Endothelial cell of umbilical vein (primary cell): ENCODE measurements at regions not wholly inside any gene's neighbourhood (a gene's known extent, or its start where the extent isn't known, plus 50 kb on each side); places are given as distances from the start of the nearest gene placed in this dataset.

Experiments
- BruUV-seq: library from RNA; stranded (reverse); fragments of 400-500 nt; replicated peaks from 2 replicates; lab custom pipeline; 2021; lab: Mats Ljungman, UMichigan
- CTCF ChIA-PET: fragments of 300-600, 350-600 bp; sonication (Branson Sonifier 250); formaldehyde crosslinking; loops from one replicate; lab custom pipeline; 2021; ENCODE audit warnings: antibody characterized with exemption, inconsistent platforms; lab: Charles Lee
- POLR2A ChIA-PET: fragments of 300-600, 350-600 bp; sonication (Branson Sonifier 250); formaldehyde crosslinking; loops from one replicate; lab custom pipeline; 2021; ENCODE audit warnings: antibody characterized with exemption, inconsistent platforms; lab: Charles Lee
- DNase-seq: peaks from one replicate; pipeline ENCODE4 v3.0.0-alpha.2; 2011; ENCODE audit warnings: low read depth, low spot score
- FAIRE-seq: peaks from 2 replicates; lab custom pipeline; 2011; peaks lifted over from hg19 to GRCh38; lab: Jason Lieb, UNC
- H2AFZ ChIP-seq: 2 replicates; pipeline ENCODE4 v1.6.0; 2012; ENCODE audit warnings: low read depth, low read length, control low read depth, inconsistent platforms
- H3K27ac ChIP-seq: 2 replicates; pipeline ENCODE4 v1.5.1; 2011; ENCODE audit warnings: low read depth, mild to moderate bottlenecking, control low read depth, low read length, moderate library complexity; ENCODE audit not compliant: insufficient read depth
- H3K27me3 ChIP-seq, 2 experiments: 2 replicates each; pipeline versions ENCODE4 v1.6.0 to v1.6.1; 2011; ENCODE audit warnings: low read length in 2 of 2, mixed read lengths in 1 of 2; ENCODE audit not compliant: control insufficient read depth in 2 of 2, insufficient read depth in 2 of 2
- H3K36me3 ChIP-seq, 2 experiments: 2 replicates in 1 of 2; 3 replicates in 1 of 2; pipeline ENCODE4 v1.5.1; 2011; ENCODE audit warnings: low read length in 2 of 2, mild to moderate bottlenecking in 1 of 2, moderate library complexity in 1 of 2; ENCODE audit not compliant: control insufficient read depth in 2 of 2, insufficient read depth in 2 of 2; ENCODE audit errors: extremely low read depth in 1 of 2
- H3K4me1 ChIP-seq: 3 replicates; pipeline ENCODE4 v1.5.1; 2011; ENCODE audit warnings: mild to moderate bottlenecking, low read length; ENCODE audit not compliant: control insufficient read depth, insufficient read depth; ENCODE audit errors: extremely low read depth
- H3K4me2 ChIP-seq: 2 replicates; pipeline ENCODE4 v1.6.1; 2011; ENCODE audit warnings: low read length, control low read depth, mixed read lengths; ENCODE audit not compliant: insufficient read depth
- H3K4me3 ChIP-seq, 3 experiments: fragments of 200-600 bp in 1 of 3; sonication (generic), shearing (Covaris generic) in 1 of 3; replicated peaks in 1 of 3; 2 replicates each; pipeline ENCODE4 v1.5.1; 2011 to 2016; ENCODE audit warnings: control low read depth in 3 of 3, low read length in 3 of 3, mild to moderate bottlenecking in 2 of 3, inconsistent platforms in 1 of 3, low read depth in 1 of 3, moderate library complexity in 1 of 3; ENCODE audit not compliant: insufficient read depth in 1 of 3
- H3K79me2 ChIP-seq: 2 replicates; pipeline ENCODE4 v1.6.0; 2012; ENCODE audit warnings: low read length, inconsistent platforms; ENCODE audit not compliant: control insufficient read depth, insufficient read depth
- H3K9ac ChIP-seq: replicated peaks from 2 replicates; pipeline ENCODE3; 2011; ENCODE audit warnings: low read length, control low read depth; ENCODE audit not compliant: insufficient read depth; ENCODE audit errors: extremely low read depth
- H3K9me1 ChIP-seq: replicated peaks from 3 replicates; pipeline ENCODE4 v1.6.0; 2011; ENCODE audit warnings: mild to moderate bottlenecking, low read length; ENCODE audit not compliant: control insufficient read depth, insufficient read depth; ENCODE audit errors: extremely low read depth
- H3K9me3 ChIP-seq: replicated peaks from 2 replicates; pipeline ENCODE4 v1.5.1; 2012; ENCODE audit warnings: low read length, inconsistent platforms; ENCODE audit not compliant: control insufficient read depth, insufficient read depth
- H4K20me1 ChIP-seq: replicated peaks from 2 replicates; pipeline ENCODE3; 2011; ENCODE audit warnings: mild to moderate bottlenecking, low read length; ENCODE audit not compliant: control insufficient read depth, insufficient read depth; ENCODE audit errors: extremely low read depth
- CTCF ChIP-seq, 2 donors: IDR thresholded peaks; 1 replicate in 1 of 2; 2 replicates in 1 of 2; pipeline ENCODE4 v1.5.1; 2011; ENCODE audit warnings: low read length in 2 of 2, mild to moderate bottlenecking in 2 of 2, moderate library complexity in 2 of 2, control low read depth in 1 of 2, inconsistent platforms in 1 of 2, low read depth in 1 of 2; ENCODE audit not compliant: insufficient read depth in 1 of 2; ENCODE audit errors: extremely low read depth in 1 of 2
- EZH2 ChIP-seq: IDR thresholded peaks from 2 replicates; pipeline ENCODE4 v1.6.1; 2012; ENCODE audit warnings: borderline replicate concordance, low read depth, mild to moderate bottlenecking, moderate library complexity, low read length, inconsistent platforms; ENCODE audit not compliant: severe bottlenecking
- FOS ChIP-seq: IDR thresholded peaks from 2 replicates; pipeline ENCODE4 v1.6.1; 2011; ENCODE audit warnings: mild to moderate bottlenecking, low read length, moderate library complexity, borderline replicate concordance; ENCODE audit not compliant: insufficient read depth
- GATA2 ChIP-seq: IDR thresholded peaks from 2 replicates; pipeline ENCODE4 v1.7.0; 2011; ENCODE audit warnings: low read depth, mild to moderate bottlenecking, moderate library complexity, mixed read lengths, low read length; ENCODE audit not compliant: insufficient read length, insufficient read depth
- JUN ChIP-seq: IDR thresholded peaks from 2 replicates; pipeline ENCODE4 v1.6.1; 2011; ENCODE audit warnings: borderline replicate concordance, low read depth; ENCODE audit not compliant: insufficient read length, insufficient read depth
- MAX ChIP-seq: IDR thresholded peaks from 2 replicates; pipeline ENCODE4 v1.6.1; 2011; ENCODE audit not compliant: insufficient read depth, insufficient read length
- MYC ChIP-seq: IDR thresholded peaks from one replicate; pipeline ENCODE4 v1.6.1; 2011; ENCODE audit warnings: mild to moderate bottlenecking, low read depth, low read length
- POLR2A ChIP-seq: IDR thresholded peaks from 2 replicates; pipeline ENCODE4 v1.6.1; 2012; ENCODE audit warnings: low read depth, mild to moderate bottlenecking, control low read depth, low read length
- POLR2AphosphoS5 ChIP-seq: IDR thresholded peaks from 2 replicates; pipeline ENCODE4 v1.6.1; 2012; ENCODE audit warnings: low read depth, mild to moderate bottlenecking, control low read depth, low read length, moderate library complexity; ENCODE audit not compliant: insufficient read depth
- dilution Hi-C: fragments of 300-500 bp; cut with MboI; formaldehyde crosslinking; loops from one replicate; pipeline ENCODE4 v1.15.0; 2019; ENCODE audit warnings: low sequenced_read_pairs; ENCODE audit not compliant: extremely low pct_ligation_motif_present
- intact Hi-C: fragments of 100-400 bp; cut with micrococcal nuclease; formaldehyde crosslinking; loops from one replicate; pipeline ENCODE4 v1.10.0; 2022

GRCh38 chr3:94378322-94378721, 315.5 kb downstream of the NSUN3 start:
- intact Hi-C loops = no loop called here
- no peak for TF ChIP-seq EZH2
- no peak for TF ChIP-seq POLR2AphosphoS5
- TF ChIP-seq MYC = no peak
- TF ChIP-seq POLR2A = no peak
- no peak for TF ChIP-seq CTCF (IDR thresholded peaks at IDR 0.05; ENCODE audit: extremely low read depth in 1 of 2, insufficient read depth in 1 of 2, low read depth in 1 of 2, low read length in 2 of 2)
- TF ChIP-seq MAX = no peak
- no peak for TF ChIP-seq FOS
- no peak for TF ChIP-seq GATA2
- no peak for TF ChIP-seq JUN
- no peaks in the 10 kb centered on the region for H3K4me1 ChIP-seq
- no peak overlapping the region for H3K4me3 ChIP-seq
- no peak overlapping the region for H3K27ac ChIP-seq
- H3K9me3 ChIP-seq = no peaks in the 10 kb centered on the region
- DNase-seq (no peak), FAIRE-seq (no peak)
- dilution Hi-C loops = no loop called here
- ChIA-PET POLR2A (no interaction called here), CTCF (no interaction called here)
- no peaks in the 10 kb centered on the region for H4K20me1 ChIP-seq
- BruUV-seq = no TSS peak
- no peaks in the 10 kb centered on the region for H3K9me1 ChIP-seq
- no peak overlapping the region for H3K4me2 ChIP-seq
- H3K79me2 ChIP-seq = no peaks in the 10 kb centered on the region
- H3K27me3 ChIP-seq = no peaks in the 10 kb centered on the region
- H2AFZ ChIP-seq = no peak overlapping the region
- no peak overlapping the region for H3K9ac ChIP-seq
- no peaks in the 10 kb centered on the region for H3K36me3 ChIP-seq
